Memory B cell (primary cell): ENCODE measurements at regions not wholly inside any gene's neighbourhood (a gene's known extent, or its start where the extent isn't known, plus 50 kb on each side); places are given as distances from the start of the nearest gene placed in this dataset.

Experiments used
- ATAC-seq: fragments of 150-1000 bp; cut with Tn5 transposase; 2 replicates; pipeline ENCODE4 v1.10.0; 2021; ENCODE audit warnings: low read depth, mild to moderate bottlenecking, moderate library complexity
- DNase-seq, 2 donors: peaks; one replicate each; pipeline ENCODE4 v3.0.0; 2022; ENCODE audit warnings: low spot score in 2 of 2
- H3K27ac Mint-ChIP-seq: one replicate; pipeline ENCODE4 v1.8.0; 2022; ENCODE audit warnings: mild to moderate bottlenecking, moderate library complexity, mixed read lengths
- H3K27me3 Mint-ChIP-seq: one replicate; pipeline ENCODE4 v1.8.0; 2022; ENCODE audit warnings: mixed read lengths
- H3K36me3 Mint-ChIP-seq: one replicate; pipeline ENCODE4 v1.8.0; 2022; ENCODE audit warnings: mild to moderate bottlenecking, mixed read lengths
- H3K4me1 Mint-ChIP-seq: one replicate; pipeline ENCODE4 v1.8.0; 2022; ENCODE audit warnings: mixed read lengths
- H3K4me3 Mint-ChIP-seq: one replicate; pipeline ENCODE4 v1.8.0; 2022; ENCODE audit warnings: mild to moderate bottlenecking, moderate library complexity, mixed read lengths
- H3K9me3 Mint-ChIP-seq: one replicate; pipeline ENCODE4 v1.8.0; 2022; ENCODE audit warnings: mixed read lengths

GRCh38 chr1:39139723-39140360 is 64.7 kb upstream of the MACF1 start:
- H3K4me1 Mint-ChIP-seq: no peaks in the 10 kb centered on the region
- no peak for ATAC-seq
- DNase-seq: no peak
- no peak overlapping the region for H3K27ac Mint-ChIP-seq
- no peaks in the 10 kb centered on the region for H3K27me3 Mint-ChIP-seq
- no peaks in the 10 kb centered on the region for H3K36me3 Mint-ChIP-seq
- no peak overlapping the region for H3K4me3 Mint-ChIP-seq
- H3K9me3 Mint-ChIP-seq: no peaks in the 10 kb centered on the region

GRCh38 chr1:39141925-39142324 is 62.6 kb upstream of the MACF1 start:
- Mint-ChIP-seq H3K27ac (no peak overlapping the region), H3K36me3 (no peaks in the 10 kb centered on the region), H3K9me3 (no peaks in the 10 kb centered on the region), H3K4me3 (no peak overlapping the region), H3K4me1 (no peaks in the 10 kb centered on the region), H3K27me3 (no peaks in the 10 kb centered on the region)
- no peak for ATAC-seq
- DNase-seq: no peak

GRCh38 chr1:39142401-39143060 is 62.0 kb upstream of the MACF1 start:
- no peaks in the 10 kb centered on the region for H3K9me3 Mint-ChIP-seq
- H3K36me3 Mint-ChIP-seq: peaks cover 5% of the 10 kb centered on the region
- no peak for ATAC-seq
- no peaks in the 10 kb centered on the region for H3K4me1 Mint-ChIP-seq
- no peak overlapping the region for H3K4me3 Mint-ChIP-seq
- DNase-seq: no peak
- H3K27ac Mint-ChIP-seq: no peak overlapping the region
- H3K27me3 Mint-ChIP-seq: peaks cover 2% of the 10 kb centered on the region

GRCh38 chr1:39144924-39145323 is 59.6 kb upstream of the MACF1 start:
- H3K27me3 Mint-ChIP-seq: peaks cover 2% of the 10 kb centered on the region
- no peaks in the 10 kb centered on the region for H3K4me1 Mint-ChIP-seq
- H3K27ac Mint-ChIP-seq: no peak overlapping the region
- no peak for ATAC-seq
- no peak overlapping the region for H3K4me3 Mint-ChIP-seq
- peaks cover 5% of the 10 kb centered on the region for H3K36me3 Mint-ChIP-seq
- H3K9me3 Mint-ChIP-seq: no peaks in the 10 kb centered on the region
- no peak for DNase-seq

GRCh38 chr1:39145331-39145965 is 59.0 kb upstream of the MACF1 start:
- Mint-ChIP-seq H3K4me3 (no peak overlapping the region), H3K36me3 (peaks cover 5% of the 10 kb centered on the region), H3K9me3 (no peaks in the 10 kb centered on the region), H3K27me3 (peaks cover 2% of the 10 kb centered on the region), H3K27ac (no peak overlapping the region), H3K4me1 (no peaks in the 10 kb centered on the region)
- ATAC-seq: no peak
- DNase-seq: no peak

GRCh38 chr1:39146681-39147080 is 57.8 kb upstream of the MACF1 start:
- H3K27me3 Mint-ChIP-seq: peaks cover 2% of the 10 kb centered on the region
- peaks cover 3% of the 10 kb centered on the region for H3K4me1 Mint-ChIP-seq
- ATAC-seq: no peak
- no peak overlapping the region for H3K4me3 Mint-ChIP-seq
- no peak overlapping the region for H3K27ac Mint-ChIP-seq
- peaks cover 7% of the 10 kb centered on the region for H3K36me3 Mint-ChIP-seq
- no peaks in the 10 kb centered on the region for H3K9me3 Mint-ChIP-seq
- no peak for DNase-seq

DNA sequence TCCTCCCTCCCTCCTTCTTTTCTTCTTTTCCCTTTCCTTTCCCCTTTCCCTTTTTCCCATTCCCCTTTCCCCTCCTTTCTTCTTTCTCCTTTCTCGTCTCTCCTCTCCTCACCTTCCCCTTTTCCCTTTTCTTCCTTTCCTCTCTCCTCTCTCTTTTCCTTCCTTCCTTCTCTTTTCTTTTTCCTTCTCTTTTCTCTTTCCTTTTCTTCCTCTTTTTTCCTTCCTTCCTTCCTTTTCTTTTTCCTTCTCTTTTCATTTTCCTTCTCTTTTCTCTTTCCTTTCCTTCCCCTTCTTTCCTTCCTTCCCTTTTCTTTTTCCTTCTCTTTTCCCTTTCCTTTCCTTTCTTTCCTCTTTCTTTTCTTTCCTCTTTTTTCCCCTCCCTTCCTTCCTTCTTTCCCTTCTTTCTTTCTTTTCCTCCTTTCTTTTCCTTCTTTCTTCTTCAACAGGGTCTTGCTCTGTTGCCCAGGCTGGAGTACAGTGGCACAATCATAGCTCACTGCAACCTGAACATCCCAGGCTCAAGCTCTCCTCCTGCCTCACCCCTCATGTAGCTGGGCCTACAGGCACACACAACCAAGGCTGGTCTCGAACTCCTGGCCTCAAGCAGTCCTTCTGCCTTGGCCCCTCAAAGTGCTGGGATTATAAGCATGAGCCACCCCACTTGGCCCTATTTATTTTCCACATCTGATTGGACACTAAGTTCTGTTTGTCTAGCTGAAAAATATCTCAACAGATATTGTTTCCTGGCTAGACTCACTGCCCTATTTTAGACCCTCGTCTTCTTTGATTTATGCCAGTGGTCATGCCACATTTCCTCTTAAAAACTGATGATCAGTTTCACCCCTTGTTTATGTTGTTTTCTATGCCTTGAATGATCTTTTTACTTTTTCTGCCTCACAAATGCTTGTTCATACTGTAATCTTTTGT is 57.1 kb upstream of the MACF1 start:
- DNase-seq: no peak
- H3K9me3 Mint-ChIP-seq: no peaks in the 10 kb centered on the region
- no peak overlapping the region for H3K4me3 Mint-ChIP-seq
- H3K27ac Mint-ChIP-seq: no peak overlapping the region
- ATAC-seq: no peak
- H3K4me1 Mint-ChIP-seq: peaks cover 3% of the 10 kb centered on the region
- H3K27me3 Mint-ChIP-seq: peaks cover 2% of the 10 kb centered on the region
- H3K36me3 Mint-ChIP-seq: peaks cover 7% of the 10 kb centered on the region

GRCh38 chr1:39148942-39149341 is 55.6 kb upstream of the MACF1 start:
- no peak for ATAC-seq
- H3K36me3 Mint-ChIP-seq: peaks cover 7% of the 10 kb centered on the region
- no peaks in the 10 kb centered on the region for H3K9me3 Mint-ChIP-seq
- H3K27me3 Mint-ChIP-seq: peaks cover 2% of the 10 kb centered on the region
- no peak overlapping the region for H3K4me3 Mint-ChIP-seq
- no peak for DNase-seq
- H3K4me1 Mint-ChIP-seq: peaks cover 3% of the 10 kb centered on the region
- H3K27ac Mint-ChIP-seq: no peak overlapping the region

GRCh38 chr1:39149509-39149908 is 55.0 kb upstream of the MACF1 start:
- ATAC-seq (no peak), DNase-seq (no peak)
- Mint-ChIP-seq H3K4me1 (peaks cover 3% of the 10 kb centered on the region), H3K27ac (no peak overlapping the region), H3K4me3 (no peak overlapping the region), H3K36me3 (peaks cover 7% of the 10 kb centered on the region), H3K9me3 (no peaks in the 10 kb centered on the region), H3K27me3 (peaks cover 2% of the 10 kb centered on the region)

GRCh38 chr1:39150779-39151178 is 53.7 kb upstream of the MACF1 start:
- ATAC-seq: no peak
- Mint-ChIP-seq H3K4me1 (peaks cover 3% of the 10 kb centered on the region), H3K36me3 (peaks cover 8% of the 10 kb centered on the region), H3K9me3 (no peaks in the 10 kb centered on the region), H3K27ac (no peak overlapping the region), H3K4me3 (no peak overlapping the region), H3K27me3 (peaks cover 2% of the 10 kb centered on the region)
- no peak for DNase-seq

- H3K4me3 Mint-ChIP-seq: no peak overlapping the region
- no peak overlapping the region for H3K27ac Mint-ChIP-seq
- peaks cover 8% of the 10 kb centered on the region for H3K36me3 Mint-ChIP-seq
- no peaks in the 10 kb centered on the region for H3K9me3 Mint-ChIP-seq
- DNase-seq (no peak), ATAC-seq (no peak)
- peaks cover 3% of the 10 kb centered on the region for H3K4me1 Mint-ChIP-seq
- peaks cover 2% of the 10 kb centered on the region for H3K27me3 Mint-ChIP-seq
Measured at GRCh38 chr1:39151267-39151666, 53.2 kb upstream of the MACF1 start.

- no peaks in the 10 kb centered on the region for H3K27me3 Mint-ChIP-seq
- ATAC-seq: no peak
- H3K36me3 Mint-ChIP-seq: peaks cover 3% of the 10 kb centered on the region
- H3K4me3 Mint-ChIP-seq: no peak overlapping the region
- peaks cover 3% of the 10 kb centered on the region for H3K4me1 Mint-ChIP-seq
- H3K9me3 Mint-ChIP-seq: no peaks in the 10 kb centered on the region
- no peak for DNase-seq
- no peak overlapping the region for H3K27ac Mint-ChIP-seq
Measured at GRCh38 chr1:39152923-39153322, 51.6 kb upstream of the MACF1 start.

DNA sequence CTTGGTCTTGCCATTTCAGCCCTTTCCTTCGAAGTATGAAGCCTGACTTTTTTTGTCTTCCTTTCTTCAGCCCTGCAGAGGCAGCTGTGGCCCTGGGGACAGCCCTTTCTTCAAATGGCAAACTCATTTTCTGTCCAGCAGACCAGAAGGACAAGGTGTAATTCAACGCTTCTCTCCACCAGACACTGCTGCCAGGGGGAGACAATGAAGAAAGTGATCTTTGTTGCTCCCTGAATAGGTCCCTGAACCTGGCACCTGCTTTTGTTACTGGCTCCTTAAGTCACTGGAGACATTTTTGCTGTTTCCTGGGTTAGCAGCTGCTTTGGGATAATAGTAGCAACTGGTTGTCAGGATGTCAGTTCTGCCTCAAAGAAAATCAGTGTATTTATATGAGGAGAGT is 50.8 kb upstream of the MACF1 start:
- no peak overlapping the region for H3K27ac Mint-ChIP-seq
- H3K4me3 Mint-ChIP-seq: no peak overlapping the region
- DNase-seq (no peak), ATAC-seq (no peak)
- H3K4me1 Mint-ChIP-seq: peaks cover 4% of the 10 kb centered on the region
- no peaks in the 10 kb centered on the region for H3K27me3 Mint-ChIP-seq
- H3K36me3 Mint-ChIP-seq: peaks cover 3% of the 10 kb centered on the region
- no peaks in the 10 kb centered on the region for H3K9me3 Mint-ChIP-seq
